Neuronal stem cell (in vitro differentiated cells): ENCODE measurements at regions not wholly inside any gene's neighbourhood (a gene's known extent, or its start where the extent isn't known, plus 50 kb on each side); places are given as distances from the start of the nearest gene placed in this dataset.

Experiments used
- DNase-seq: peaks from one replicate; pipeline ENCODE4 v3.0.0-alpha.2; 2013; ENCODE audit warnings: low spot score
- H2AFZ ChIP-seq: one replicate; pipeline ENCODE4 v1.6.1; 2013; ENCODE audit warnings: mild to moderate bottlenecking, low read length, inconsistent platforms
- H2AK5ac ChIP-seq: 2 replicates; pipeline ENCODE4 v1.6.1; 2013; ENCODE audit warnings: low read depth, mild to moderate bottlenecking, inconsistent platforms, low read length, moderate library complexity, mixed read lengths
- H2BK120ac ChIP-seq: 2 replicates; pipeline ENCODE4 v1.6.1; 2013; ENCODE audit warnings: low read depth, mild to moderate bottlenecking, inconsistent platforms, low read length, moderate library complexity, mixed read lengths
- H2BK12ac ChIP-seq: one replicate; pipeline ENCODE4 v1.6.1; 2013; ENCODE audit warnings: low read length, inconsistent platforms
- H2BK15ac ChIP-seq: 2 replicates; pipeline ENCODE4 v1.6.1; 2013; ENCODE audit warnings: mild to moderate bottlenecking, low read length, inconsistent platforms, mixed read lengths
- H2BK5ac ChIP-seq: one replicate; pipeline ENCODE4 v1.6.1; 2013; ENCODE audit warnings: inconsistent platforms, mild to moderate bottlenecking, low read length, moderate library complexity
- H3K14ac ChIP-seq: one replicate; pipeline ENCODE4 v1.6.1; 2013; ENCODE audit warnings: low read length, inconsistent platforms
- H3K18ac ChIP-seq: 2 replicates; pipeline ENCODE4 v1.6.1; 2013; ENCODE audit warnings: low read length, inconsistent platforms
- H3K23ac ChIP-seq: 2 replicates; pipeline ENCODE4 v1.6.1; 2013; ENCODE audit warnings: low read depth, mild to moderate bottlenecking, mixed read lengths, low read length, inconsistent platforms; ENCODE audit not compliant: poor library complexity
- H3K27ac ChIP-seq: replicated peaks from 3 replicates; pipeline ENCODE4 v1.5.1; 2013; ENCODE audit warnings: low read length, inconsistent platforms
- H3K27me3 ChIP-seq, 3 experiments: 2 replicates each; pipeline ENCODE4 v1.6.1; 2013; ENCODE audit warnings: low read length in 3 of 3, mild to moderate bottlenecking in 2 of 3, inconsistent platforms in 1 of 3, low read depth in 1 of 3, mixed read lengths in 1 of 3, moderate library complexity in 1 of 3; ENCODE audit not compliant: control insufficient read depth in 3 of 3, insufficient read depth in 3 of 3
- H3K36me3 ChIP-seq, 2 donors: replicated peaks in 1 of 2; 2 replicates each; pipeline ENCODE4 v1.6.1; 2013; ENCODE audit warnings: low read length in 2 of 2; ENCODE audit not compliant: control insufficient read depth in 2 of 2, insufficient read depth in 2 of 2
- H3K4ac ChIP-seq: 2 replicates; pipeline ENCODE4 v1.6.1; 2013; ENCODE audit warnings: inconsistent platforms, mild to moderate bottlenecking, low read length, moderate library complexity
- H3K4me1 ChIP-seq, 2 donors: 1 replicate in 1 of 2; 2 replicates in 1 of 2; pipeline ENCODE4 v1.6.1; 2013; ENCODE audit warnings: low read length in 2 of 2, low read depth in 1 of 2; ENCODE audit not compliant: control insufficient read depth in 2 of 2, insufficient read depth in 1 of 2
- H3K4me2 ChIP-seq: one replicate; pipeline ENCODE4 v1.6.1; 2013; ENCODE audit warnings: mild to moderate bottlenecking, low read length, inconsistent platforms; ENCODE audit not compliant: insufficient read depth, poor library complexity, severe bottlenecking
- H3K4me3 ChIP-seq, 2 donors: 2 replicates each; pipeline ENCODE4 v1.5.1; 2013; ENCODE audit warnings: low read length in 2 of 2, mild to moderate bottlenecking in 2 of 2, inconsistent platforms in 1 of 2, moderate library complexity in 1 of 2
- H3K79me1 ChIP-seq: one replicate; pipeline ENCODE4 v1.6.1; 2013; ENCODE audit warnings: low read depth, mild to moderate bottlenecking, inconsistent platforms, low read length, moderate library complexity
- H3K9ac ChIP-seq: one replicate; pipeline ENCODE4 v1.6.1; 2013; ENCODE audit warnings: mild to moderate bottlenecking, low read depth, low read length, inconsistent platforms; ENCODE audit not compliant: poor library complexity
- H3K9me3 ChIP-seq, 2 donors: replicated peaks in 1 of 2; 2 replicates each; pipeline versions ENCODE3 to v1.6.1; 2013; ENCODE audit warnings: low read length in 2 of 2, mild to moderate bottlenecking in 2 of 2, inconsistent platforms in 1 of 2, low read depth in 1 of 2, mixed read lengths in 1 of 2, moderate library complexity in 1 of 2; ENCODE audit not compliant: control insufficient read depth in 2 of 2, insufficient read depth in 1 of 2
- H4K8ac ChIP-seq: one replicate; pipeline ENCODE4 v1.6.1; 2013; ENCODE audit warnings: low read depth, mild to moderate bottlenecking, inconsistent platforms, low read length, moderate library complexity
- H4K91ac ChIP-seq: one replicate; pipeline ENCODE4 v1.6.1; 2013; ENCODE audit warnings: low read length, low read depth, mild to moderate bottlenecking, inconsistent platforms; ENCODE audit not compliant: poor library complexity
- WGBS, 2 donors: extraction: QIAGEN DNeasy Blood & Tissue Kit; methylation state at CpG; one replicate each; pipeline ENCODE4 v1.1.7; 2013; ENCODE audit warnings: missing lambda C conversion rate in 2 of 2, mixed read lengths in 1 of 2; ENCODE audit not compliant: insufficient read length in 2 of 2, insufficient replicate concordance in 1 of 2; ENCODE audit errors: extremely low coverage in 2 of 2; 5-methylcytosine and 5-hydroxymethylcytosine counted together

GRCh38 chr12:96130396-96131059 is 63.6 kb upstream of the ELK3 start:
- no peak overlapping the region for H3K14ac ChIP-seq
- no peak overlapping the region for H2BK15ac ChIP-seq
- WGBS, 2 donors: no CpG with 5 or more reads among the region's 15 CpGs
- no peaks in the 10 kb centered on the region for H3K79me1 ChIP-seq
- no peak overlapping the region for H2BK12ac ChIP-seq
- no peak overlapping the region for H3K23ac ChIP-seq
- no peak overlapping the region for H3K9ac ChIP-seq
- no peak overlapping the region for H4K91ac ChIP-seq
- peaks cover 0 to 4% (median 0%) of the 10 kb centered on the region in 3 experiments for H3K27me3 ChIP-seq
- H3K36me3 ChIP-seq: no peaks in the 10 kb centered on the region
- H3K18ac ChIP-seq: no peak overlapping the region
- H3K9me3 ChIP-seq: no peaks in the 10 kb centered on the region
- H3K27ac ChIP-seq: no peak overlapping the region
- no peak overlapping the region for H4K8ac ChIP-seq
- no peaks in the 10 kb centered on the region for H3K4me1 ChIP-seq
- no peak overlapping the region for H2AFZ ChIP-seq
- no peak overlapping the region for H3K4me3 ChIP-seq
- H3K4me2 ChIP-seq: no peak overlapping the region
- no peak overlapping the region for H2AK5ac ChIP-seq
- no peak for DNase-seq
- H2BK120ac ChIP-seq: no peak overlapping the region
- H2BK5ac ChIP-seq: no peak overlapping the region
- H3K4ac ChIP-seq: no peak overlapping the region

- no peak overlapping the region for H3K23ac ChIP-seq
- H3K4me1 ChIP-seq: no peaks in the 10 kb centered on the region
- no peaks in the 10 kb centered on the region for H3K36me3 ChIP-seq
- no peak overlapping the region for H3K4me3 ChIP-seq
- H4K8ac ChIP-seq: no peak overlapping the region
- no CpG with 5 or more reads among the region's 5 CpGs for WGBS, 2 donors
- no peak overlapping the region for H2BK5ac ChIP-seq
- H3K18ac ChIP-seq: no peak overlapping the region
- DNase-seq: no peak
- no peaks in the 10 kb centered on the region for H3K9me3 ChIP-seq
- no peak overlapping the region for H2AFZ ChIP-seq
- no peak overlapping the region for H3K27ac ChIP-seq
- H2BK15ac ChIP-seq: no peak overlapping the region
- H3K79me1 ChIP-seq: no peaks in the 10 kb centered on the region
- H2BK12ac ChIP-seq: no peak overlapping the region
- no peak overlapping the region for H3K4ac ChIP-seq
- no peak overlapping the region for H2BK120ac ChIP-seq
- H3K9ac ChIP-seq: no peak overlapping the region
- peaks cover 0 to 4% (median 0%) of the 10 kb centered on the region in 3 experiments for H3K27me3 ChIP-seq
- no peak overlapping the region for H4K91ac ChIP-seq
- H3K4me2 ChIP-seq: no peak overlapping the region
- no peak overlapping the region for H3K14ac ChIP-seq
- H2AK5ac ChIP-seq: no peak overlapping the region
Observed at GRCh38 chr12:96131230-96131788, 62.9 kb upstream of the ELK3 start.

GRCh38 chr12:96132819-96133218 is 61.4 kb upstream of the ELK3 start:
- no peaks in the 10 kb centered on the region for H3K79me1 ChIP-seq
- H3K18ac ChIP-seq: no peak overlapping the region
- no peak overlapping the region for H3K4me3 ChIP-seq
- no peak overlapping the region for H2BK5ac ChIP-seq
- no peaks in the 10 kb centered on the region for H3K4me1 ChIP-seq
- H3K27me3 ChIP-seq: peaks cover 0 to 4% (median 0%) of the 10 kb centered on the region in 3 experiments
- H3K27ac ChIP-seq: no peak overlapping the region
- H2BK15ac ChIP-seq: no peak overlapping the region
- H3K4ac ChIP-seq: no peak overlapping the region
- no peak overlapping the region for H3K9ac ChIP-seq
- no peak for DNase-seq
- no peak overlapping the region for H2BK12ac ChIP-seq
- no peak overlapping the region for H4K91ac ChIP-seq
- no peak overlapping the region for H2AK5ac ChIP-seq
- no peak overlapping the region for H3K14ac ChIP-seq
- H3K36me3 ChIP-seq: no peaks in the 10 kb centered on the region
- H3K4me2 ChIP-seq: no peak overlapping the region
- H3K9me3 ChIP-seq: no peaks in the 10 kb centered on the region
- no peak overlapping the region for H2AFZ ChIP-seq
- H3K23ac ChIP-seq: no peak overlapping the region
- no peak overlapping the region for H4K8ac ChIP-seq
- no peak overlapping the region for H2BK120ac ChIP-seq
- WGBS, 2 donors: no CpG with 5 or more reads among the region's 4 CpGs

- Histone ChIP-seq H3K9ac (no peak overlapping the region), H3K27ac (no peak overlapping the region), H3K79me1 (no peaks in the 10 kb centered on the region), H2BK120ac (no peak overlapping the region), H4K91ac (no peak overlapping the region), H2BK12ac (no peak overlapping the region), H3K27me3 (peaks cover 0 to 4% (median 0%) of the 10 kb centered on the region in 3 experiments), H3K36me3 (no peaks in the 10 kb centered on the region), H3K9me3 (no peaks in the 10 kb centered on the region), H2BK15ac (no peak overlapping the region), H3K4me2 (no peak overlapping the region), H3K18ac (no peak overlapping the region), H2BK5ac (no peak overlapping the region), H3K14ac (no peak overlapping the region), H3K4me3 (no peak overlapping the region), H3K4me1 (no peaks in the 10 kb centered on the region), H3K23ac (no peak overlapping the region), H3K4ac (no peak overlapping the region), H2AFZ (no peak overlapping the region), H2AK5ac (no peak overlapping the region), H4K8ac (no peak overlapping the region)
- WGBS, 2 donors: no CpG with 5 or more reads among the region's 5 CpGs
- no peak for DNase-seq
Observed at GRCh38 chr12:96134200-96134599, 60.0 kb upstream of the ELK3 start.
